ENCODE measurements at regions not wholly inside any gene's neighbourhood (a gene's known extent, or its start where the extent isn't known, plus 50 kb on each side); places are given as distances from the start of the nearest gene placed in this dataset.
A peak's percentile ranks its signal among the peaks of the same experiment; 100 is the strongest.

DNA sequence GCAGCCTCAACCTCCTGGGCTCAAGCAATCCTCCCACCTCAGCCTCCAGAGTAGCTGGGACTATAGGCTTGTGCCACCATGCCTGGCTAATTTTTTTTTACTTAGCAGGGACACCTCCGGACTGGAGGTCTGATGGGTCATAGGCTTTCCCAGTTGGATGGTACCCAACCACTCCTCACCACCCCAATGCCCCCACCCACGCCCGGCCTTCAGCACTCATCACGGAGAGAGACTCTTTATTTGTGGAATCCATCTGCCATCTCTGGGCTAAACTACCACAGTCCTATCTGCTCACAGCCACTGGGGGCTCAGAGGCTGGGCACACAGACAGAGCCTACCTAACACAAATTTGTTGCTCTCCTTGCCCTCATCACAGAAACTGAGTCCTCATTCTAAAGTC, 58.3 kb upstream of the STXBP1 start:
- H3K4me1 ChIP-seq = peaks cover 45 to 68% (median 63%) of the 10 kb centered on the region in 3 donors
- no peaks in the 10 kb centered on the region for H3K9me3 ChIP-seq
- H3K36me3 ChIP-seq = no peaks in the 10 kb centered on the region
- TF ChIP-seq, protein P1, sequence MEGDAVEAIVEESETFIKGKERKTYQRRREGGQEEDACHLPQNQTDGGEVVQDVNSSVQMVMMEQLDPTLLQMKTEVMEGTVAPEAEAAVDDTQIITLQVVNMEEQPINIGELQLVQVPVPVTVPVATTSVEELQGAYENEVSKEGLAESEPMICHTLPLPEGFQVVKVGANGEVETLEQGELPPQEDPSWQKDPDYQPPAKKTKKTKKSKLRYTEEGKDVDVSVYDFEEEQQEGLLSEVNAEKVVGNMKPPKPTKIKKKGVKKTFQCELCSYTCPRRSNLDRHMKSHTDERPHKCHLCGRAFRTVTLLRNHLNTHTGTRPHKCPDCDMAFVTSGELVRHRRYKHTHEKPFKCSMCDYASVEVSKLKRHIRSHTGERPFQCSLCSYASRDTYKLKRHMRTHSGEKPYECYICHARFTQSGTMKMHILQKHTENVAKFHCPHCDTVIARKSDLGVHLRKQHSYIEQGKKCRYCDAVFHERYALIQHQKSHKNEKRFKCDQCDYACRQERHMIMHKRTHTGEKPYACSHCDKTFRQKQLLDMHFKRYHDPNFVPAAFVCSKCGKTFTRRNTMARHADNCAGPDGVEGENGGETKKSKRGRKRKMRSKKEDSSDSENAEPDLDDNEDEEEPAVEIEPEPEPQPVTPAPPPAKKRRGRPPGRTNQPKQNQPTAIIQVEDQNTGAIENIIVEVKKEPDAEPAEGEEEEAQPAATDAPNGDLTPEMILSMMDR (IDR thresholded peaks at IDR 0.05) = no peak
- H3K27ac ChIP-seq = peak overlapping the region in 1 of 4 donors; percentile 90
- no peak overlapping the region for H3K4me3 ChIP-seq
- 66 to 73% methylated on average over 4 of the region's 4 CpGs for WGBS, 2 donors
- FAIRE-seq (no peak), DNase-seq (no peak), ATAC-seq (no peak)
- no peaks in the 10 kb centered on the region for H3K27me3 ChIP-seq
- intact Hi-C loops (cut with DNase I) = no loop called here

DNA sequence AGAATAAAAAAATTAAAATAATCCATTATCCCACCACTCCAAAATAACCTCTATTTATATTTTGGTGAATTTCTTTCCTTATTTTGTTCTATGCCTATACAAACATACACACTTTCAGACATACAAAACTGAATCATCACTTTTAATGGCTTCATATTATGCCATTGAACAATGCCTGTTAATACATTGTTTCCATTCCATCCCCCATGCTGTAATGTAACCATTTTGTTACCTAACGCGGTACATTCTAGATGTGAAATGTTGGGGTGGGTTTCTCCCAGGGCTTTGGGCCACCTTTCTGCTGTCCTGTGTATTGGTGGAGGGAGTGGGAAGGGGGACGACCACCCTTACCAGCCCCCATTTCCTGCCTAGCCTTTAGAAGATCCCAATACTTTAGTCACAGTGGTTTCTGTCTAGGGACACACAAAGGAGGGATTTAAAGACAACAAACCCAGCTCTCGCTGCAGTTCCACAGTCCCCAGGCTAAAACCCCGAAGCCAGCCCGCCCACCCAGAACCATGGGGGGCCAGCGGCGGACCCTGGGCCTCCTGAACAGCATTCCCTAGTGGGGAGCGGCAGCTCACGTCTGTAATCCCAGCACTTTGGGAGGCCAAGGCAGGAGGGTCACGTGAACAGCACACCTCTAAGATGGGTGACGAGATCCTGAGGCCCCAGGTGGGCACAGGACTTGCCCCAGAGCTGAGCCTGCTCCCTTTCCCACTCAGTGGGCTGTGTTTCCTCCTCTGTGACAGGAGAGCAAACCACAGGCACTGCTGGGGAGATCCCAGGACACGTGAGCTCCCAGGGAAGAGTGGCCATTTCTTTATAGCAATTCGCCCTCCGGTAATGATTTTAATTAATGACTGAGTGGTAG, 56.9 kb upstream of the STXBP1 start:
- H3K9me3 ChIP-seq = no peaks in the 10 kb centered on the region
- ATAC-seq = peak in 2 of 4 donors; percentile 17 to 23
- H3K27me3 ChIP-seq = no peaks in the 10 kb centered on the region
- peak overlapping the region; percentile 58 to 90 (median 62) for H3K27ac ChIP-seq
- DNase-seq = no peak
- WGBS, 2 donors = 64 to 74% methylated on average over 15 of the region's 15 CpGs
- TF ChIP-seq, protein P1 (IDR thresholded peaks at IDR 0.05) = no peak
- intact Hi-C loops (cut with DNase I) = no loop called here
- H3K4me3 ChIP-seq = no peak overlapping the region
- H3K4me1 ChIP-seq = peaks cover 50 to 65% (median 55%) of the 10 kb centered on the region in 3 donors
- no peak for FAIRE-seq
- H3K36me3 ChIP-seq = peaks cover 0 to under 1% (median 0%) of the 10 kb centered on the region in 3 donors

DNA sequence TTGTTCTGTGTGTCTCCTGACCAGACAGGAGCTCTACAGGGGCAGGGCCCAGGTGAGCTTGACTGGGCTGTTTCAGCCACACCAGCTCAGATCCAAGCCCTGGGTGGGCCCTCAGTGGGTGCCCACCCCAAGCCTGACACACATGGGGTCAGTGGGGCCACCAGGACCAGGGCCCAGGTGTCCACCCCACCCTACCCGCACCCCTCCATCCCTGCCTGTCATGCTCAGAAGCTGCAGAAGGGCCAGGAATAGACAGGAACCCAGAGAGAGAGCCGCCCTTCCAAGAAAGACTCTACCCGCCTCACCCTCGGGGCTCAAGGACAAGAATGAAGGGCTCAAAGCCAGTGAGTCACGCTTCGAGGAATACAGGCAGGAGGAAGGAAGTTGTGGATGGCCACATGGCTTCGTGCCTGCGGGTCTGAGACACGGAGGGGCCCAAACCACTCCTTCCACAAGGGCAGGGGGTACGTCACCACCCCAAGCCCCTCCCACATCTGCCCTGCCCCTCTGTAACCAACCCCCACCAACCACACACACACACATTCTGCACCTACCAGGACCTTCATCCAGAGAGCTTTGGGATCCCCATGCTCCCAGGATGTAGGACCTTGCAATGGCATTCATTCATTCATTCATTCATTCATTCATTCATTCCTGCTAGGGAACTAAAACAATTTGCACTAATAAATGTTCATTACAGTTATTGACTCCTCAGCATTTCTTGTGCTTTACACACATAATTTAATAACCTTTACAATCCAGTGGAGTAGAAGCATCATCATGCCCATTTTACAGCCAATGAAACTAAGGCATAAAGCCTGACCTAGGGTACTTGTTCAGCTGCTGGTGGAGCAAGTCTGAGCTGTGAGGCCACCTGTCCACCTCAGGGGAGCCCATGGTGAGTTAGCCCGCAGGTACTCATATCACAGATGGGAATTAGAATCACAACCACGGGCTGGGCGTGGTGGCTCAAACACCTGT, 55.9 kb upstream of the STXBP1 start:
- 29% methylated on average over 13 of the region's 13 CpGs for WGBS, 2 donors
- intact Hi-C loops (cut with DNase I) = no loop called here
- Histone ChIP-seq H3K27ac (peak overlapping the region; percentile 58 to 90 (median 62)), H3K4me1 (peaks cover 45 to 65% (median 50%) of the 10 kb centered on the region in 3 donors), H3K36me3 (peaks cover 0 to 6% (median 0%) of the 10 kb centered on the region in 3 donors), H3K4me3 (no peak overlapping the region), H3K9me3 (no peaks in the 10 kb centered on the region), H3K27me3 (no peaks in the 10 kb centered on the region)
- FAIRE-seq (no peak), ATAC-seq (peak; percentile 36 to 81 (median 70)), DNase-seq (peak in 5 of 6 donors; percentile 63 to 73 (median 68))
- TF ChIP-seq, protein P1 (IDR thresholded peaks at IDR 0.05) = no peak

DNA sequence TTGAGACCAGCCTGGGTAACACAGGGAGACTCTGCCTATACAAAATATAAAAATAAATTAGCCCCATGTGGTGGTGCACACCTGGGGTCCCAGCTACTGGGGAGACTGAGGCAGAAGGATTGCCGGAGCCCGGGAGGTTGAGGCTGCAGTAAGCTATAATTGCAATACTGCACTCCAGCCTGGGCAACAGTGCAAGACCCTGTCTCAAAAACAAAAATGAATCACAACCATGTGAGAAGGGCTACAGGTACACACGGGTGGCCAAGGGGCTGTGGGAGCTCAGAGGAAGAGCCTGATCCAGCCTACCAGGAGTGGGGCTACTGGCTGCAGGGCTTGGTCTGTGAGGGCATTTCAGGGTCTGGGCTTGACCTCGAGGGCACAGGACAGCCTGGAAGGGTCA, 55.2 kb upstream of the STXBP1 start:
- intact Hi-C loops (cut with DNase I) = no loop called here
- Histone ChIP-seq H3K4me3 (no peak overlapping the region), H3K4me1 (peaks cover 38 to 71% (median 48%) of the 10 kb centered on the region in 3 donors), H3K36me3 (peaks cover 0 to 6% (median 0%) of the 10 kb centered on the region in 3 donors), H3K9me3 (no peaks in the 10 kb centered on the region), H3K27me3 (no peaks in the 10 kb centered on the region), H3K27ac (peak overlapping the region; percentile 31 to 66 (median 58))
- TF ChIP-seq, protein P1 (IDR thresholded peaks at IDR 0.05) = no peak
- 61 to 73% methylated on average over 4 of the region's 4 CpGs for WGBS, 2 donors
- ATAC-seq (no peak), DNase-seq (no peak), FAIRE-seq (no peak)
